RWPE1 (cell line): ENCODE measurements at regions not wholly inside any gene's neighbourhood (a gene's known extent, or its start where the extent isn't known, plus 50 kb on each side); places are given as distances from the start of the nearest gene placed in this dataset.
"Not testable (repeated sequence)": the region's sequence is repeated elsewhere in the genome, so short reads cannot be mapped to it uniquely, and the experiment has no call there.

Source experiments
- CTCF ChIA-PET: fragments of 350-600 bp; sonication (Branson Sonifier 250); formaldehyde crosslinking; extraction: SDS; loops from one replicate; lab custom pipeline; 2021; lab: Yijun Ruan, JAX
- POLR2A ChIA-PET: fragments of 400-600 bp; formaldehyde crosslinking; extraction: SDS; loops from one replicate; lab custom pipeline; 2020; ENCODE audit warnings: antibody characterized with exemption; ENCODE audit not compliant: low non-redundant PET; lab: Yijun Ruan, JAX
- DNase-seq: peaks from one replicate; pipeline ENCODE4 v3.0.0; 2012; ENCODE audit warnings: low spot score
- H3K27ac ChIP-seq: fragments of 450-650 bp; 2 replicates; pipeline ENCODE4 v1.5.1; 2017
- TF ChIP-seq, protein P1 (sequence below): fragments of 450-650 bp; conservative IDR thresholded peaks from 2 replicates; pipeline ENCODE4 v1.5.1; 2017; ENCODE audit warnings: low read depth, mild to moderate bottlenecking

DNA sequence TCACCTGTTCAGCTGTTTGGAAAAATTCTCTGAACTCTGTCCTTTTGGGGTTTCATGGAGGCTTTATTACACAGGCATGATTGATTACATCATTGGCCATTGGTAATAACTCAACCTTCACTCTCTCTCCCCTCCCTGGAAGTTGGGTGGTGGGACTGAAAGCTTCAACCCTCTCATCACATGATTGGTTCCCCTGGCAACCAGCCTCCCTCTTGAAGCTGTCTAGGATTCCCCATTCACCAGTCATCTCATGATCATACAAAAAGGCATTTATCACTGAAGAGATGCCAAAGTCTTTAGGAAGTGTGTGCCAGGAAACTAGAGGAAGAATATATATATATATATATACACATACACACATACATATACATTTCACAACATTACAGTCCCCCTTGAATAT lies 228.5 kb downstream of the ZNF326 start:
- H3K27ac ChIP-seq, result no peak overlapping the region
- TF ChIP-seq, protein P1, sequence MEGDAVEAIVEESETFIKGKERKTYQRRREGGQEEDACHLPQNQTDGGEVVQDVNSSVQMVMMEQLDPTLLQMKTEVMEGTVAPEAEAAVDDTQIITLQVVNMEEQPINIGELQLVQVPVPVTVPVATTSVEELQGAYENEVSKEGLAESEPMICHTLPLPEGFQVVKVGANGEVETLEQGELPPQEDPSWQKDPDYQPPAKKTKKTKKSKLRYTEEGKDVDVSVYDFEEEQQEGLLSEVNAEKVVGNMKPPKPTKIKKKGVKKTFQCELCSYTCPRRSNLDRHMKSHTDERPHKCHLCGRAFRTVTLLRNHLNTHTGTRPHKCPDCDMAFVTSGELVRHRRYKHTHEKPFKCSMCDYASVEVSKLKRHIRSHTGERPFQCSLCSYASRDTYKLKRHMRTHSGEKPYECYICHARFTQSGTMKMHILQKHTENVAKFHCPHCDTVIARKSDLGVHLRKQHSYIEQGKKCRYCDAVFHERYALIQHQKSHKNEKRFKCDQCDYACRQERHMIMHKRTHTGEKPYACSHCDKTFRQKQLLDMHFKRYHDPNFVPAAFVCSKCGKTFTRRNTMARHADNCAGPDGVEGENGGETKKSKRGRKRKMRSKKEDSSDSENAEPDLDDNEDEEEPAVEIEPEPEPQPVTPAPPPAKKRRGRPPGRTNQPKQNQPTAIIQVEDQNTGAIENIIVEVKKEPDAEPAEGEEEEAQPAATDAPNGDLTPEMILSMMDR, result no peak
- ChIA-PET CTCF (no interaction called here), POLR2A (no interaction called here)
- DNase-seq, result no peak

DNA sequence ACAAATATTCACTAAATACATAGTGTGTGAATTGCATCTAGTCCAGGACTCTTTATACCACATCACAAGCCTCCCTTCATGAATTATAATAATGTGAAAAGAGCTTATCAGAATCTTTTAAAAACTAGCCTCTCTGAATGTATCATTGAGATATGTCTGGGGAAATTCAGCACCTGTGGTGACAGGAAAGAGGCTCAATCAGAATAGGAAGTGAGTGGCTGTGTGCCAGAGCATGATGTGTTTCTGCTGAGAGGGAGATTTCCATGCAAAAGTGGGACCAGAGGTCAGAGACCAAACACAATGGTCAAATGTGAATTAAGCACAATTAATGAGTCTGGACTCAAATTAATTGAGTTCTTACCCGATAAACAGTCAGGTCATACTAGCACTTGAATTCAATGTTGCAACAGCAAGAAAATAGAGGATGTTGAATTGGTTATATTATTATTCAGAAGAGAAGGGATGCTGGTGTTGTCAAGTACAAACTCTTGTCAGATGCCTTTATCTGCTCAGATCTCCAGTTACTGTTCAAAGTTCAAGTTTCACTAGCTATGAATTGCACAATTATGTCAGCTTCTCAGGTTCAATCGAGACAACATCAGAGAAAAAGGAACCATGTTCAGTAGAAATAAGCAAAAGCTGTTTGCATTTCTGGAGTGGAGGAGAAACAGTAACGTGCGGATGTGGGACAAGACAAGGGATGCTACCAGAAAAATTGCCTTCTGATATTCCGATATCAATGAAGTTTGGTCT lies 226.2 kb downstream of the ZNF326 start:
- ChIA-PET POLR2A (no interaction called here), CTCF (interaction anchor here (0.5 kb wide), 1 partner anchor 10 kb away, joined by 4 read pairs; no protein-coding TSS in a partner anchor)
- TF ChIP-seq, protein P1, result no peak
- no peak overlapping the region for H3K27ac ChIP-seq
- DNase-seq, result no peak

- POLR2A ChIA-PET, result no interaction called here
- DNase-seq, result no peak
- H3K27ac ChIP-seq, result no peak overlapping the region
- CTCF ChIA-PET, result interaction anchor here (0.5 kb wide), 1 partner anchor 11 kb away, joined by 4 read pairs; no protein-coding TSS in a partner anchor
- TF ChIP-seq, protein P1, result no peak
Observed at GRCh38 chr1:90220496-90220895, 225.6 kb downstream of the ZNF326 start.

- CTCF ChIA-PET, H3K27ac ChIP-seq, POLR2A ChIA-PET, DNase-seq: not testable (repeated sequence)
Observed at GRCh38 chr1:90219166-90219871, 224.4 kb downstream of the ZNF326 start.

DNA sequence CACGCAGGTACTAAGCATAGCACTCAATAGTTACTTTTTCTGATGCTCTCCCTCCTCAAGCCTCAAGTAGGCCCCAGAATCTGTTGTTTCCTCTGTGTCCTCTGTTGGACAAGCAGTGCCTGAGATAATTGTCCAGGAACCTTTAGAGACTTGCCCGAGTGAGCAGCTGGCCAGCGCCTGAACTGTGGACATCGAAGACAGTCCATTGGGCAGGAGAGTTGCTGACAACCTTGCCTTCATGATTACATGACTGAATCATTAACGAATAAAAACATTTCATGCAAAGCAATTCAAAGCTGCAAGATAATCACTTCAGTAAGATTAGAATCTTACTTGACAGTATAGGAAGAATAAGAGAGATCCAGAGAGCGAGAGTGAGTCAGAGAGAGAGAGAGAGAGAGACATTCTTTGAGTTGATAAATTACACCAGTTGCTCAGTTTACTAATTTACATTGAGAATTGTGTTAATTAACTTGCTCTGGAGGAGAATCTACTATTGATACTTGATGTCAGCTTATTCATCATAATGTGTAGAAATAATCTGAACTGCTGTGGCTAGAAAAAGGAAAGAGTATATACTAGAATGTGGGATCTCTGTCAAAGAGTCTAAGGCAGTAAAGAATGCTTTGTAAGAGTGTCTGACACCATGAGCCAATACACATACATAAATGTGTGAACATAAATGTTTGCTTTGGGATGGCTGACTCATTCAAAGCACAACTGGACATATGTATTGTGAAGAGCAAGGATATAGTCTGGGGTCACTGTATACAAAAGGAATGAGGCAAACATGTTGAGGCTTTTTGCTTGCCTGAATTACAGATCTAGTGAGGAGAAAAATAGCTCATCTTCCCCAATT lies 216.0 kb downstream of the ZNF326 start:
- CTCF ChIA-PET, result interaction anchor here (1.2 kb wide), 1 partner anchor 10 kb away, joined by 3 read pairs; no protein-coding TSS in a partner anchor
- DNase-seq, result no peak
- no peak overlapping the region for H3K27ac ChIP-seq
- POLR2A ChIA-PET, result no interaction called here
- TF ChIP-seq, protein P1, result no peak

GRCh38 chr1:90208949-90209348 lies 214.0 kb downstream of the ZNF326 start:
- ChIA-PET CTCF (no interaction called here), POLR2A (no interaction called here)
- TF ChIP-seq, protein P1, result no peak
- no peak overlapping the region for H3K27ac ChIP-seq
- DNase-seq, result no peak
